ENCODE measurements at regions not wholly inside any gene's neighbourhood (a gene's known extent, or its start where the extent isn't known, plus 50 kb on each side); places are given as distances from the start of the nearest gene placed in this dataset.

DNA sequence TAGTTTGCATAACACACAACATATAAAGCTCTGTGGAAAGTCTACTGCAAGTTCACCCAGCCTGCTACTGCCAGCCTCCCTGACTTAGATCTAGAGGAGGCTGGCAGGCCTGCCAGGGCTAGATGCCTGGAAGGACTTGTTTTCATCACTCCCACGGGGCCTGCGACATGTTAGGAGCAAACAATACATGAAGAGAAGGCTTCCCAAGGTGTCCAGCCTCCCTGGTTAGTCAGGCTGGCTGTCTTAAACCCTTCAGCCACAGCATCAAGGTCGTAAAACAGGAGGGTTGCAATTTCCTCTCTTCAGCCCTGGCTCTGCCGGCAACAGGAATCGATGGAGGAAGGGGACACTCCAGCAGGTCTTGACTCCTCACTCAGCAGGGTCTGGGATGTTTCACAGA lies 104.5 kb downstream of the NGF start:
- no peak for DNase-seq (ENCODE audit: low spot score)

DNA sequence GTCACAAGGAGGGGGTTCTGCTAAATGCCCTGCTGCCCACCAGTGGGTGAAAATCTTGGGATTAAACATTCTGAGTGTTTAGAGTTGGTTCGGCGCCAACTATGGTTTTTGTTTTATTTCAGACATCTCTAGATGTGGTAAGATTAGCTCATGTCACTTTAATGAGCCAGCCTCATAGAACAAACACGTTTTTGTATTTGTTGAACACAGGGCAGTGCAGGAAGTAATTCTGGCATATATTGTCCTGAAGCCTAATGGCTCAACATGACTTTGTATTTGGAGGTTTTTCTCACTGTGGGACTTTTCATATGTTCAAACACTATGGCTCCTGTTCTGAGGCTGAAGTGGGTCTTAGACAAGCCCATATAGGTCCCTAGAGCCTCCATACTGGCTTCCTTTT lies 107.8 kb downstream of the NGF start:
- no peak for DNase-seq (ENCODE audit: low spot score)

DNA sequence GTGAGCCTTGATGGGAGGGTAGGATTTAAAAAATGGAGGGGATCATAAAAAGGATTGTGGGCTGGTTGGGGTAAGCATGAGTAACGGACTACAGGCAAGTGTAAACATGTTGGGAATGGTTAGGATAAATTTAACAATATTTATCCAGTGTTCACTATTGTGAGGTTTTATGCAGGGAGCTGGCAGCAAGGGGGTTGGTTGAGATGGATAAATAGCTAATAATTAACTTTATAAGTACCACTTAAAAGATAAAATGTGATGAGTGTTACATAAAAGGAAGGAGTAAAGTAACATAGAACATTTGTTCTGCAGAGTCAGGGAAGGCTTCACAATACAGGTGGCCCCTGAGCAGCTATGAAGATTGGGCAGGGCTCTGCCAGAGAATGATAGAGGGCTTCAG lies 109.0 kb downstream of the NGF start:
- no peak for DNase-seq (ENCODE audit: low spot score)

DNA sequence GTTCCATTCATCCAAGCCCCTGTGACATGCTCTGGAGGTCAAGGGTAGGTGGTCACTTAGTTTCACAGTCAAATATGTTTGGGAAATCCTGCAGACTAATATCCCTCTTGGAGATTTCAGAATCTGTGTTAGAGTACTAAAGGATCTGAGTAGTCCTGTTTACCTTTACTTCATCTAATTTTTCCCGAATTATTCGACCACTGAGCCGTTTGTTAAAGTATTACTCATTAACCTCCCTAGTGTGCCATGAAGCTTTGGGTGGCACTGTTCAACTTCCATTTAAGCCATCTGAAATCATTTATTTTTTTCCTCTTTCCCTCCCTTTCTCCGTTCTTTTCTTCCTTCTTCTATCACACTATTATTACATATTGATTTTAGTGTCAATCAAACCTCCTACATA lies 109.9 kb downstream of the NGF start:
- no peak for DNase-seq (ENCODE audit: low spot score)

DNA sequence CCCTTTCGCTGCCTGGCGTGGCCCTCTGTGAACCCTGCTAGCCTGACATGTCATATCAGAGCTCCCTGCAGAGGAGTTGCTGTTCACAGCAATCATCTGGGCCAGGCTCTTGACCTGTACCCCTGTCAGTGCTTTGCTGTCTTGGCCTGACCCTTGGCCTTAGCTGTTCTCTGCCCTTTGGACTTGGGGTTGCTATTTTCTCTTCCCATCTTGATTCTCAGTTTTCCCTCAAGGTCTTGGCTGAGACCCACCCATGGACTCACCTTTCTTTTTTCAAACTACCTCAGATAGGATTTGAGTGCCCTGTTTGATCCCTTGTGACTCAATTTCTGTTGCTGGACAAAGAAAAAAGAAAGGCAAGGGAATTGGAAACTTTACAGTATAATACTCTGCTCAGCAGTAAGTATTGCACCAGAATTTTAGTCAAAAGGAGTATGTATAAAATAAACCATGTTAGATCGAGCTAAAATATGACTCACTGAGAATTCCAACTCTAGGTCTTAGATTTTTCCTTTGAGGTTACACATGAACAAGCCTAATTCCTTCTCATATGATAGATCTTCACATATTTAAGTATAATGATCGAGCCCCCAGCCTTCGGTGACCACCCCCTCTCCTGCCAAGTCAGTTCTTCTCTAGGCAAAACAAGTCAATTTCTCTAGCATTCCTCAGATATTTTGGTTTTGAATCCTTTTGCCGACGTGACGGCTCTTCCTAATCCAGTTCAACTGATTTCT lies 110.5 kb downstream of the NGF start:
- no peak for DNase-seq (ENCODE audit: low spot score)

DNA sequence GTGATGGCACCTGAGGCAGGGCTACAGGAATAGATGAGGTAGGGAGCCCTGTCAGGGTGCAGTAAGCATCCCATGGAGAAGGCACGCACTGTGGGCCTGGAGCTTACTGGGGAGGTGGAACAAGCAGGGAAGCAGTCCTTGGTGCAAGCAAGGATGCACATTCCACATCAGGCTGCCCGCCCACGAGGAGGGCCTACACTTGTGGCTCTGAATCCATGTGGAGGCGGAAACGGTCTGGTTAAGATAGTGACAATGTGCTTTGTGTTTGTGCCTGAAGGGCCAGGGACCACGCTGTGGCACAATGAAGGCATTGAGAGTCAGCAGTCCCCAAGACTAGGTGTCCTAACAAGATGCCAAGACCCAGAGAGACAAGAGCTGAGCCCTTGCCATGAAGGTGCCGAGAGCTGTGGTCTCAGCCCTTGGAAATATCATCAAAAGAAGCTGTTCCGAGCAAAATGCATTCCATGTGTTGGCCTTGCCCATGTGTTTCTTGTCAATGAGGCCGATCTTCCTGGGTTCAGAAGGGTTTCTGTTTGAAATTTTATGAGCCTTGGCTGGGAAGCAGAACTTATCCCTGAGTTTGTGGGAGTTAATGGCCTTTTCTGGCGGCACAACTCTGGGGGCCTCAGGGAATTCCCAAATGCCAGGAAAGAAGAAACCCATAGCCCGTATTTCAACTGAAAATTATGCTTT lies 111.9 kb downstream of the NGF start:
- no peak for DNase-seq (ENCODE audit: low spot score)

DNA sequence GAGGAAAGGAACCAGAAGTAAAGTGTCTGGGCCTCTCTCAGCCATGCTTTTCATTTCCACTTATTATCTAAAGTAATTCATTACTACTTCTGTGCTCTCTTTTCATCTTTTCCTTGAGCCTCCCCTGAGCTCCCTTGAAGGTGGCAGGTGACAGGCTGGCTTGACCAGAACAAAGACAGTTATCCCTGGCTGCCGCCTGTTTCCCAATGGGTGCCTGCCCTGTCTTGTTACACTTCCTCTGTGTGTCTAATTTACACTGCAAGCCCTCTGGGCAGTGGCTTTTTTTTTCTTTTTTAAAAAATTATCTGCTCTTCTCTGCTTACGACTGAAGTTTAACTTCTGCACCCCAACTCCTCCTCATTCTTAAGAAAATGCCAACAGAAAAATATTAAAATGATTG lies 113.4 kb downstream of the NGF start:
- DNase-seq (ENCODE audit: low spot score), result no peak

DNA sequence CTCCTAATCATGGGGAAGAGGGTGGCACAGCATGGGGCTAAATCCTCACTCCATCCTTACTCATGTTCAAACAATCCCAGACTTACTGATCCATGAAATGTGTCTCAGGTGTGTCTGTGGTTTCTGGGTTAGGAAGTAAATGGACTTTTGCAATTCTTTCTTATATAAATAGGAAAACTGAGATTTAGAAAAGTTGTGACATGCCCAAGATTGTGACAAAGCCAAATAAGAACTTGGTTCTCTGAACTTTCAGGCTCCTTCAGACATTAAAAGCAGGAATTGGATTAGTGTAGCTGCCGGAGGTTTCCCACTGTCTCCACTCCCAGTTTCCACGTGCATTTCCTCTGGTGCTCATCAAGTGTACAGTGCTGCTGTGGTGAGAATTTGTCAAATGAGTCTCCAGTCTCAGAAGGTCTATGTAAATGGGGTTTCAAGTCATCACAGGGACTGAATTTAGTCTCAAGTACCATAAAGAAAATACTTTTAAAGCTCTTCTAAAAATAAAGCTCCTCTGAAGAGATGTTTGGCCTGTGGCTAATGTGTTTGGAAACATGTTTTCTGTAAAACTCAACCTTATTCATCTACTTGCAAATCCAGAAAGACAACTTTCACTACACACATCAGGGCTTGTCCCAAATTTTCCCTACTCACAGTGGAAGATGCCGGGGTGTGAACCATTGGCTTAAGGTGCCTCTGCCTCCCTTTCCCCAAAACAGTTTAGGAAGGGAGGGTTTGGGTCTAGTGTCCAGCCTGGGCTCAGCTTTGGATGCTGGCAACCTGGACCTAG lies 115.2 kb downstream of the NGF start:
- DNase-seq (ENCODE audit: low spot score), result no peak

DNA sequence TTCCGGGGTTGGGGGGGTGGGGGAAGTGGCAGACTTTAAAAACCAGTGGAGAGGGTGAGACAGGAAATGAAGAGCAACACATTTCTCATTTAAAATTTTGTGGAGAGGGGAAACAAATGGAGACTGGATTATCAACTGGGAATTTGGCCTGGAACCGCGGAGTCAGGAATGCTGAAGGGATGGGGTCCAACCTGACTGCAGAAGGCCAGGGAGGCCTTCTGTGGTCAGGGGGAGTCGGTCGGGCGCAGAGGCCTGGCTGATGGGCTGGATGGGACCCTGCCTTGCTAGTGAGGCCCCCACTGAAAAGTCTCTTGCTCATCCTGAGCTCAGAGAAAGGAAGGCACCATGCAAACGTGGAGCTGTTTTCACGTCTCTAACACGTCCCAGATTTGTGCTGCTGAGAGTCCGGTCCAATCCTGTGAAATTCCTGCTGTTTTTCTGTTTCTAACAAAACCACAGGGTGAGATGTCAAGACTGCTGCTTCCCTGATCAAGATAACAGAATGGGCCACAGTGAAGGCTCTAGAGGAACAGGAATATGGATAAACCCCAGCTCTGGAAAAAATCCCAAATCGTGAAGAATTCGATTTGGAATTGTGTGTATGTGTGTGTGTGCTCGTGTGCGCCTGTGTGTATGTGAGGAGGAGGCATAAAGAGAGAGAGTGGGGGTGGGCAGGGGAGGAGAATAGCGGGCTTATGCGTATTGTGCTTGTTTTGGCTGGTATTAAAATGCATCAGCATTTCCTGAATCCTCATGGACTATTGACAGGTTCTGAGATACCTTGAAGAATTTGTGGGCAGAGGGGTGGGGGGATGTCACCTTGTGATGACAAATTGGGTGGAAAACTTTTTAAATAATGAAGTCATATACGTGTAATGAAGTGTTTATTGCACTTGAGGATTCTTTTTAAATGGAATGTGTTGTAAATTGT lies 117.4 kb downstream of the NGF start:
- DNase-seq (ENCODE audit: low spot score), result no peak

DNA sequence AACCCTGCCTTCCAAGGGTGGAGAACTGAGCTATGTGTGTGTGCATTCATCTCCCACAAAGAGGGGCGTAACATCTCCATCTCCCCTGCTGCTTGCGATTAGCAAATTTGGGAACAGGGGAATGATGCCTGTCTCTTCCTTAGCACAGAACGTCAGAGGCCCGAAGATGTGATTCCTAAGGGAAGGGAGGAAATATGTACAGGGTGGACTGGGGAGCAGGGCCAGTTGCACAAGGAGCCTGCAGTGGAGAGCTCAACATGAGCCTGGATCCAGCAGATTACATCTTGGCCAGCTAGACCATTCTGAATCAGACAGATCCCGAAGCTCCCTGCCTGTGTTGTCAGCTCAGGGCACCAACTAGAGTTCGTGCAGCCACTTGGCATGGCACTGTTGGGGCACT lies 118.1 kb downstream of the NGF start:
- DNase-seq (ENCODE audit: low spot score), result no peak

DNA sequence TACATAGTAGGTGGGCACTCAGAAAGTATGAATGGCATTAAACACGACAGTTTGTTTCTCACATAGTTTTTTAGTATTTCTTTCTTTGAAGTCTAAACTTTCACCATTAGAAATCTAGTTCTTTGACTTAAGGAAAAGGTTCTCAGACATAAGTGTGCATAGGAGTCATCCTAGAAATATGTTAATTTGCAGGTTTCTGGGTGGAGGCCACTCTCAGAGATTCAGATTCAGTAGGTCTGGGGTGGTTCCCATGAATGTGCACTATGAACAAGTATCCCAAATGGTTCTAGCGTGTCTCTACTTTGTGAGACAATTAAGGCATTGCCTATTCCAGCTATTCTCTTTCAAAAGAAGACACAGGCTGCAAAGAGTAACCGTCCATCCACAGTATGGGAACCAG lies 119.3 kb downstream of the NGF start:
- no peak for DNase-seq (ENCODE audit: low spot score)

DNA sequence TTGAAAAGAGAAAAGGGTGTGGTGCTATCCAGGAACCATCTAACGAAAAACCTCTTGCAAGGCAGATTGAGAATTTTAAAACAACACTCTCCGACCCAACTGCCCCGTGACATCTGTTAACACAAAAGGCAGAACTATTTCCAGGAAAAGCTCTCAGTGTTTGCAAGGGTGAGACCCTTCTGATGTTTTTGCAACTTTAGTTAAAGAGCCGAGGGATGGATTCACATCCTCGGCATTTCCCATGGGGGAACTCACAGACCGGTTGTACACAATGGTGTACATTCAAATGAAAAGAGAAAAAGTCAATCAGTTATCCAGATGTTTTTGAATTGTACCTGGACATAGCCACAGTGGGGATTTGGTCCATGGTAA lies 120.0 kb downstream of the NGF start:
- no peak for DNase-seq (ENCODE audit: low spot score)

DNA sequence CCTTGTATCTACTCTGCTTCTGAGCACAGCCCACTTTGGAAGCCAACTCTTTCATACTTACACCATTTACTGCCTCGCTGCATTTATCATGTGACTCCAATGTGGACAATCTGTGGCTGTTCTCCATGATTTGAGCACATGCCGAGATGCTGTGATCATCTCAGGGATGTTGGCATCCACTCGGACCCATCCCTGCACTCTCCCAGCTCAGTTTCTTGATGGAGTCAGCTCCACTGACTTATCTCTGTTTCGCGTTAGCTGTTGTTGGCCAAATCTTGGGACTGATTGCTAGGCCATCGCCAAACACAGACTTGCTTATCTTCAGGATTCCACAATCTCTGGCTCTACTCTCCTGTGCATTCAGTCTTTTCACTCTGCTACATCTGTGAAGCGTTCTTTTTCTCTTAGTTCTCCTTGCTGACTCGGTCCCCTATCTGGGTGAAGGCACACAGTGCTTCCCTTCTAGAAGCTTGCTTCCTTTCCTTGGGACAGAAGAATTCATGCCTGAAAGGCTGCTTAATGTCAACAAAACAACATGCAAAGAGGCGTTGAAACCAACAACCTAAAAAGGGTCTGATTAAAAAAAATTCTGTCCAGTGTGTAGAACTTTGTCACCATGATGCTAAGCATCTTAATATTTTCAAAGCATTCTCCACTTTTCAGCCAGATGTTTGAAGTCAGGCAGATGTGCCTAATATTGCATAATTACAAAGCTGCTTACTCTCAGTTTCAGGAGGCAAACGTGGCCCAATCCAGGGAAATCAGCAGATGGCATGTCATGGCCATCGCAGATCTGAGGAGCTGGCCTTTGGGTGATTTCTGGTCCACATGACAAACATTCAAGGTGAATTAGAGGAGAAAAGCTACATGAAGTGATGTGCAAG lies 120.7 kb downstream of the NGF start:
- DNase-seq (ENCODE audit: low spot score), result no peak

DNA sequence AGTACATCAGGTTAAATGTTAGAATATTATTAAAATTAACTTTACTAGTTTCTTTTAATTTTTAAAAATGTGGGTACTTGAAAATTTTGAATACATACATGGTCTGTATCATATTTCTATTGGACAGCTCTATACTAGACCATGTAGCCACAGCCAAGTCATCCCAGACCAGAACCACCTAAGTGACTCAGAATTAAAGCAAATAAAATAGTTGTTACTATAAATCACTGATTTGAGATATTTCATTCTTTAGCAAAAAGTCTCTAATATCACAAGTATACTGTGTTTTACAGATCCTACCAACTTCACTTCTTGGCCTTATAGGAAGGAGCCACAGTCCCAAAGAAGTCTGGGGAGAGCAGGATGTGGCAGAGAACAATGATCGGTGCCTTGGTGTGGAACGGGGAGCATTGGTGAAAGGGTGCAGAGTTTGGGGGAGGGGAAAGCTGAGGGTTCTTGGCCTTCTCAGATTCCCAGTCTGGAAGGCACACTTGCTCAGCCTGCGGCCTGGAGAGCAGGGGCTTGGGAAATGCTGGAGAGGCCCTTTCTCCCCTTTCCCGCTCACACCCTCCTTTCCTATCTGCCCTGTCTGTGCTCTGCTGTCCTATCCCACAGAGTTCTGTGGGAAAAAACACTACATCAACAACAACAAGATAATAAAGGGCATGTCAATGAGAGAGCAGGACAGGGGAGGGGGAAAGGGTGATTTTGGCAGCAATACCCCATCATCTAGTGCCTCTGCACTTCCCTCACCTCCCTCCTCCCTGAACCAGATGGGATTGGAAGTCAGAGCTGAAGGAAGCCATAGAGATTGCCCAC lies 122.1 kb downstream of the NGF start:
- no peak for DNase-seq (ENCODE audit: low spot score)

DNA sequence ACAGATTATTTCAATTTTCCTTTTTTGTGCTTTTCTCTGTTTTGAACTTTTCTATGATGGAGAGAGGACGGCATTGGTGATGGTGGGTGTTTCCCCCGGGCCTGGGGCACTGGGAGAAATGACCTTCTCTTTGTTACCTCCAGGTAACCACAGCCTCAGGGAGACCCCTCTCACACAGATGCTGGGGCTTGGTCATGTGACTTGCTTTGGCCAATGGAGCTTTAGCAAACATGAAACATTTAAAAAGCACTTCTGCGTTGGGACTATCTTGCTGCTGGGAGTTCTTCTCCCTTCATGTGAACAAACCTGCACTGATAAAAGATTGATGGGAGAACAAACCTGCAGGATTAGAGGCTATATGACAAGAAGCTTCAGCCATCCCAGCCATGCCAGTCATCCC lies 122.9 kb downstream of the NGF start:
- DNase-seq (ENCODE audit: low spot score), result no peak

DNA sequence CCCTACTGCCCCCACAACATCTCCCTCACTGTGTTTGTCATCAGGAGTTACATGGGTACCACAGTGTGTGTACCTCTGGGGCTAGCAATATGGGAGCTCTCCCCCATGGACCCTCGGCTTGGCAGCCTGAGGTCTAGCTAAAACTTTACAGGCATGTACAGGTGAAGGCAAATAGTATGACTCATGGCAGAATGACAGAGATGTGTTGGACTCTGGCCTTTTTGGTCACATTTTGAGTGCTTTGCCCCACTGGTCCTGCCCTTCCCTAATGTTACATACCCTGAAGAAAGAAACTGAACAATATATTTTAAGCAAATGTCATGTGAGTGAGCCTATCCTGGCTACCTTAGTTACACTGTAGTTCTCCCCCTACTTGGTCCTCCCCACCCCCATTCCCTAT lies 124.0 kb downstream of the NGF start:
- no peak for DNase-seq (ENCODE audit: low spot score)

DNA sequence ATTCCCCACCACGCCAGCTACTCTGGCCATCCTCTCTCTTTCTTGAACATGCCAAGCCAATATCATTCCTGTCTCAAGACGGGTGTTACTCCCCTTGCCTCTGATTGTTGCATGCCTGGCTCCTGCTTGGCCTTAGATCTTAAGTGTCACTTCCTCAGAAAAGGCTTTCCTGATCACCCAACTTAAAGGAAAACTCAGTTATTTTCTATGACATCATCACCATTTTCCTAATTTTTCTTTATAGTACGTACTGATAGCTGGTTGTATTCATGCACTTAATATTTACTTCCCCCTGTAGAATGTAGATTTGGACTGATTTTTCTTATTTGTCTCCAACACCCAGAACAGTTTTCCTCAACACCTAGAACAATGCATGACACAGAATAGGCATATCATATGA lies 123.8 kb upstream of the TSPAN2 start:
- DNase-seq (ENCODE audit: low spot score), result no peak

DNA sequence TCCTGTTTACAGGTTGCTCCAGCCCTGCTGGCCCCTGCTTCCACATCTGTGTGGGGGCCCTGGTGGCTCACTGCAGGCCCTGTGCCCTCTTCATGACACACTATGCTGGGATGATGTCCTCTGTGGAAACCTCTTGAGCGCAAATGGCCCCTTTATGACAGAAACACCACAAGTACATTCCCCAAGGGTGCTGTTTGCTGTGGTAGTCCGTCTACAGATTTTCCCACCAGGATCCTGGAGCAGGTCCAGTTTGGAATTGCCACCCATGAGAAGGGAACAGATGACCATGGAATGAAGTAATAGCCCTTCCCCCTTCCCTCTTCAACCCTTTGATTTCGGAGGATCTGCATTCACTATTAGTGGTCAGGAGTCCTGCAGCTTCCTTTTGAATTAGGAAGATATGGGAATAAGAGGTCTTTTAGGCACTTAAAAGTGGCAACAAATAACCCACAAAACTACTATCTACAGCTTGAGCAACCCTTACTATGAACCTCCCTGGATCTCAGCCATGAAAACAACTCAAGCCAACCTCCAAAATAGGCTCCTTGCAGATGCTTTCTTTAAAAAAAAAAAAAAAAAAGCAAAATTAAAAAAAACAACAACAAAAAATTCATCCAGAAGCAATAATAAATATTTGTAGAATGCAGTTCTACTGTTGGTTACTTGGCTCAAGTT lies 121.9 kb upstream of the TSPAN2 start:
- DNase-seq (ENCODE audit: low spot score), result no peak

DNA sequence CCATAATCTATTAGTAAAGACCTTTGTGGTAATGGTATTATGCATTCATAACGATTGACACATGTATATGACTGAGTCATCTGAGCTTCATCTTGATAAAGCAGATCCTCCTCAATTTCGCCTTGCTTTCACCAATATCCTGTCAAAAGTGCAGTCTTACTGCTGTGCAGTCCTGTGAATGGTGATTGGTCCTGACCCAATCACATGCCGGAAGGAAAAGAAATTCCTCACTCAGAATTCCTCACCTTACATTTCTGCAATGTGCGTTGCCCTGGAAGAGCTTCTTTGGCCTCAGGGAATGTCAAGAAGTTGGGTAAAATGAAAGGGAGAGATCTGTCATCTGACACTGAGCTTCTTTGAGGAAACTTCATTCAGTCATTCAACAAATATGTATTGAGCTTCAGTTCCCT lies 121.0 kb upstream of the TSPAN2 start:
- DNase-seq (ENCODE audit: low spot score), result no peak

DNA sequence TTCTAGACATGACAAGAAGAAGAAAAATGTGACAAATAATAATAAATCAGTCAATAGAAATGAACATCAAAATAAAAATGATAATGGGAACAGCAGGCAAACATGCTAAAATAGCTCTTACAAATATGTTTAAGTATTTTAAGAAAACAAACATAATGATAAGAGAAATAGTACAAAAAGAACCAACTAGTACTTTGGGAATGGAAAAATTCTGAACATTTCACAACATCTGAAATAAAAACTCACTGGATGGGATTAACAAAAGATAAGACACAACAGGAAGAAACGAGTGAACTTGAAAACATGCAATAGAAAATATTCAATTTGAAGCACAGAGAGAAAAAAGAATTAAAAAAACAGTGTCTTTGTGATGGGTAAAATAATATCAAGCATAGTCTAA lies 115.2 kb upstream of the TSPAN2 start:
- DNase-seq (ENCODE audit: low spot score), result no peak

Measured in Ammon's horn (tissue), 1 donor.